ENCODE measurements at regions not wholly inside any gene's neighbourhood (a gene's known extent, or its start where the extent isn't known, plus 50 kb on each side); places are given as distances from the start of the nearest gene placed in this dataset.

- no peak for DNase-seq (ENCODE audit: low spot score)
These were observed 50.4 kb upstream of the CIBAR2 start for GRCh38 chr16:85162478-85163277.

- DNase-seq (ENCODE audit: low spot score), result no peak
These were observed 51.2 kb upstream of the CIBAR2 start for GRCh38 chr16:85163278-85164112.

- DNase-seq (ENCODE audit: low spot score), result no peak
These were observed 52.2 kb upstream of the CIBAR2 start for GRCh38 chr16:85164431-85164830.

- DNase-seq (ENCODE audit: low spot score), result no peak
These were observed 52.7 kb upstream of the CIBAR2 start for GRCh38 chr16:85164838-85165516.

- DNase-seq (ENCODE audit: low spot score), result no peak
These were observed 53.5 kb upstream of the CIBAR2 start for GRCh38 chr16:85165781-85166180.

- DNase-seq (ENCODE audit: low spot score), result no peak
These were observed 54.0 kb upstream of the CIBAR2 start for GRCh38 chr16:85166281-85166680.

- DNase-seq (ENCODE audit: low spot score), result no peak
These were observed 54.7 kb upstream of the CIBAR2 start for GRCh38 chr16:85166699-85167588.

GRCh38 chr16:85167589-85168537 is 55.6 kb upstream of the CIBAR2 start:
- DNase-seq (ENCODE audit: low spot score), result no peak

- DNase-seq (ENCODE audit: low spot score), result no peak
These were observed 56.5 kb upstream of the CIBAR2 start for GRCh38 chr16:85168732-85169256.

- no peak for DNase-seq (ENCODE audit: low spot score)
These were observed 57.2 kb upstream of the CIBAR2 start for GRCh38 chr16:85169333-85170065.

GRCh38 chr16:85170066-85170491 is 57.8 kb upstream of the CIBAR2 start:
- no peak for DNase-seq (ENCODE audit: low spot score)

GRCh38 chr16:85170590-85171003 is 58.3 kb upstream of the CIBAR2 start:
- DNase-seq (ENCODE audit: low spot score), result no peak

GRCh38 chr16:85171004-85171758 is 58.9 kb upstream of the CIBAR2 start:
- DNase-seq (ENCODE audit: low spot score), result no peak

- no peak for DNase-seq (ENCODE audit: low spot score)
These were observed 59.6 kb upstream of the CIBAR2 start for GRCh38 chr16:85171759-85172454.

GRCh38 chr16:85172455-85173145 is 60.3 kb upstream of the CIBAR2 start:
- no peak for DNase-seq (ENCODE audit: low spot score)

GRCh38 chr16:85173146-85173980 is 61.1 kb upstream of the CIBAR2 start:
- DNase-seq (ENCODE audit: low spot score), result no peak
